GM12875 (cell line): ENCODE measurements at regions not wholly inside any gene's neighbourhood (a gene's known extent, or its start where the extent isn't known, plus 50 kb on each side); places are given as distances from the start of the nearest gene placed in this dataset.

Experiments used
- H3K4me3 ChIP-seq: one replicate; pipeline ENCODE4 v1.5.1; 2011; ENCODE audit warnings: low read depth, low read length, control low read depth
- CTCF ChIP-seq: IDR thresholded peaks from 2 replicates; pipeline ENCODE4 v1.5.1; 2011; ENCODE audit warnings: low read depth, mild to moderate bottlenecking, control low read depth, inconsistent platforms, low read length, moderate library complexity, borderline replicate concordance; ENCODE audit not compliant: insufficient read depth

GRCh38 chr5:118441956-118442355, 546.4 kb downstream of the DTWD2 start:
- no peak overlapping the region for H3K4me3 ChIP-seq
- TF ChIP-seq CTCF, result no peak

GRCh38 chr5:118441034-118441433, 547.3 kb downstream of the DTWD2 start:
- no peak overlapping the region for H3K4me3 ChIP-seq
- TF ChIP-seq CTCF, result no peak

GRCh38 chr5:118440496-118440895, 547.9 kb downstream of the DTWD2 start:
- no peak for TF ChIP-seq CTCF
- no peak overlapping the region for H3K4me3 ChIP-seq

GRCh38 chr5:118439831-118440230, 548.5 kb downstream of the DTWD2 start:
- H3K4me3 ChIP-seq, result no peak overlapping the region
- TF ChIP-seq CTCF, result no peak

GRCh38 chr5:118435131-118435530, 553.2 kb downstream of the DTWD2 start:
- no peak overlapping the region for H3K4me3 ChIP-seq
- TF ChIP-seq CTCF, result no peak

GRCh38 chr5:118434522-118434921, 553.8 kb downstream of the DTWD2 start:
- H3K4me3 ChIP-seq, result no peak overlapping the region
- no peak for TF ChIP-seq CTCF

GRCh38 chr5:118430076-118430475, 558.3 kb downstream of the DTWD2 start:
- H3K4me3 ChIP-seq, result no peak overlapping the region
- TF ChIP-seq CTCF, result no peak
